Neural cell (in vitro differentiated cells): ENCODE measurements at regions not wholly inside any gene's neighbourhood (a gene's known extent, or its start where the extent isn't known, plus 50 kb on each side); places are given as distances from the start of the nearest gene placed in this dataset.

Experiments used
- CTCF ChIP-seq: fragments of 450-650 bp; IDR thresholded peaks from 2 replicates; pipeline ENCODE4 v1.5.1; 2014; ENCODE audit warnings: antibody characterized with exemption, mild to moderate bottlenecking, moderate library complexity; ENCODE audit not compliant: poor library complexity, severe bottlenecking
- EZH2 ChIP-seq: fragments of 200-600, 300-800 bp; shearing (Covaris generic), sonication (generic); IDR thresholded peaks from 2 replicates; pipeline ENCODE4 v1.6.1; 2014; ENCODE audit warnings: antibody characterized with exemption, low read length, borderline replicate concordance, mild to moderate bottlenecking; ENCODE audit not compliant: insufficient read depth, poor library complexity, severe bottlenecking
- MXI1 ChIP-seq: fragments of 450-650 bp; conservative IDR thresholded peaks from 2 replicates; pipeline ENCODE4 v1.6.1; 2014; ENCODE audit warnings: antibody characterized with exemption, mild to moderate bottlenecking; ENCODE audit not compliant: poor library complexity, severe bottlenecking
- POLR2AphosphoS5 ChIP-seq: IDR thresholded peaks from 2 replicates; pipeline ENCODE4 v1.6.1; 2012
- REST ChIP-seq: IDR thresholded peaks from 2 replicates; pipeline ENCODE4 v1.6.1; 2012; ENCODE audit warnings: borderline replicate concordance
- SMC3 ChIP-seq: fragments of 450-650 bp; conservative IDR thresholded peaks from 2 replicates; pipeline ENCODE4 v1.6.1; 2014; ENCODE audit warnings: antibody characterized with exemption, mild to moderate bottlenecking, moderate library complexity; ENCODE audit not compliant: poor library complexity

- TF ChIP-seq CTCF (no peak), POLR2AphosphoS5 (no peak), EZH2 (no peak), REST (no peak), SMC3 (no peak), MXI1 (no peak)
Observed at GRCh38 chr19:30253581-30253996, 118.6 kb upstream of the ZNF536 start.
